Loucy (cell line): ENCODE measurements at regions not wholly inside any gene's neighbourhood (a gene's known extent, or its start where the extent isn't known, plus 50 kb on each side); places are given as distances from the start of the nearest gene placed in this dataset.
"Not testable (repeated sequence)": the region's sequence is repeated elsewhere in the genome, so short reads cannot be mapped to it uniquely, and the experiment has no call there.

Source experiments
- CTCF ChIP-seq: fragments of 200-600 bp; sonication (generic); conservative IDR thresholded peaks from 2 replicates; pipeline ENCODE4 v1.5.1; 2014; ENCODE audit warnings: mild to moderate bottlenecking, antibody characterized with exemption, low read length
- EZH2phosphoT487 ChIP-seq: fragments of 200-600 bp; IDR thresholded peaks from 2 replicates; pipeline ENCODE4 v1.6.1; 2018; ENCODE audit warnings: antibody characterized with exemption, mild to moderate bottlenecking, moderate library complexity, borderline replicate concordance

DNA sequence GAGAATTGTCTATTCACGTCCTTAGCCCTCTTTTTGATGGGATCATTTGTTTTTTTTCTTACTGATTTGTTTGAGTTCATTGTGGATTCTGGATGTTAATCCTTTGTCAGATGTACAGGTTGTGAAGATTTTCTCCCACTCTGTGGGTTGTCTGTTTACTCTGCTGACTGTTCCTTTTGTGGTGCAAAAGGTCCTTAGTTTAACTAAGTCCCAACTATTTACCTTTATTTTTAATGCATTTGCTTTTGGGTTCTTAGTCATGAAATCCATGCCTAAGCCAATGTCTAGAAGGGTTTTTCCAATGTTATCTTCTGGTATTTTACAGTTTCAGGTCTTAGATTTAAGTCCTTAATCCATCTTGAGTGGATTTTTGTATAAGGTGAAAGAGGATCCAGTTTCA is 336.3 kb downstream of the TFAP2B start:
- not testable (repeated sequence) for TF ChIP-seq CTCF, EZH2phosphoT487
